ENCODE measurements at regions not wholly inside any gene's neighbourhood (a gene's known extent, or its start where the extent isn't known, plus 50 kb on each side); places are given as distances from the start of the nearest gene placed in this dataset.

GRCh38 chr6:112781241-112781640 lies 434.1 kb downstream of the RFPL4B start:
- no peak for DNase-seq (ENCODE audit: low read depth)
- peak; percentile 17 for TF ChIP-seq CTCF (conservative IDR thresholded peaks at IDR 0.05; ENCODE audit: low read depth, low read length)
- H3K4me3 ChIP-seq (ENCODE audit: low read length): no peak overlapping the region

GRCh38 chr6:112785408-112785807 lies 438.3 kb downstream of the RFPL4B start:
- no peak for DNase-seq (ENCODE audit: low read depth)
- H3K4me3 ChIP-seq (ENCODE audit: low read length): no peak overlapping the region
- no peak for TF ChIP-seq CTCF (conservative IDR thresholded peaks at IDR 0.05; ENCODE audit: low read depth, low read length)

GRCh38 chr6:112786801-112787200 lies 439.7 kb downstream of the RFPL4B start:
- DNase-seq (ENCODE audit: low read depth): no peak
- H3K4me3 ChIP-seq (ENCODE audit: low read length): no peak overlapping the region
- no peak for TF ChIP-seq CTCF (conservative IDR thresholded peaks at IDR 0.05; ENCODE audit: low read depth, low read length)

GRCh38 chr6:112787371-112787770 lies 440.2 kb downstream of the RFPL4B start:
- no peak for TF ChIP-seq CTCF (conservative IDR thresholded peaks at IDR 0.05; ENCODE audit: low read depth, low read length)
- no peak for DNase-seq (ENCODE audit: low read depth)
- H3K4me3 ChIP-seq (ENCODE audit: low read length): no peak overlapping the region

- no peak for DNase-seq (ENCODE audit: low read depth)
- TF ChIP-seq CTCF (conservative IDR thresholded peaks at IDR 0.05; ENCODE audit: low read depth, low read length): no peak
- H3K4me3 ChIP-seq (ENCODE audit: low read length): no peak overlapping the region
Measured at GRCh38 chr6:112795316-112795715, 448.2 kb downstream of the RFPL4B start.

- no peak overlapping the region for H3K4me3 ChIP-seq (ENCODE audit: low read length)
- TF ChIP-seq CTCF (conservative IDR thresholded peaks at IDR 0.05; ENCODE audit: low read depth, low read length): no peak
- DNase-seq (ENCODE audit: low read depth): no peak
Measured at GRCh38 chr6:112796712-112797111, 449.6 kb downstream of the RFPL4B start.

- H3K4me3 ChIP-seq (ENCODE audit: low read length): no peak overlapping the region
- no peak for TF ChIP-seq CTCF (conservative IDR thresholded peaks at IDR 0.05; ENCODE audit: low read depth, low read length)
- DNase-seq (ENCODE audit: low read depth): no peak
Measured at GRCh38 chr6:112799889-112800288, 452.8 kb downstream of the RFPL4B start.

Measured in retinal pigment epithelial cell (primary cell).